ENCODE measurements at regions not wholly inside any gene's neighbourhood (a gene's known extent, or its start where the extent isn't known, plus 50 kb on each side); places are given as distances from the start of the nearest gene placed in this dataset.

GRCh38 chr14:34257505-34257904, 204.5 kb downstream of the SPTSSA start:
- Histone ChIP-seq H3K4me1 (peaks cover 0 to 18% (median 2%) of the 10 kb centered on the region in 12 donors), H3K4me3 (no peak overlapping the region), H3K27me3 (no peaks in the 10 kb centered on the region), H3K9me3 (no peaks in the 10 kb centered on the region), H3K36me3 (no peaks in the 10 kb centered on the region), H3K27ac (no peak overlapping the region)
- TF ChIP-seq POLR2A (IDR thresholded peaks at IDR 0.05): no peak
- no peak for TF ChIP-seq CTCF (IDR thresholded peaks at IDR 0.05)
- ATAC-seq (no peak), DNase-seq (no peak)
- intact Hi-C loops (cut with DNase I): no loop called here
- WGBS, 4 donors: 79 to 88% (median 83%) methylated on average over 4 of the region's 4 CpGs

DNA sequence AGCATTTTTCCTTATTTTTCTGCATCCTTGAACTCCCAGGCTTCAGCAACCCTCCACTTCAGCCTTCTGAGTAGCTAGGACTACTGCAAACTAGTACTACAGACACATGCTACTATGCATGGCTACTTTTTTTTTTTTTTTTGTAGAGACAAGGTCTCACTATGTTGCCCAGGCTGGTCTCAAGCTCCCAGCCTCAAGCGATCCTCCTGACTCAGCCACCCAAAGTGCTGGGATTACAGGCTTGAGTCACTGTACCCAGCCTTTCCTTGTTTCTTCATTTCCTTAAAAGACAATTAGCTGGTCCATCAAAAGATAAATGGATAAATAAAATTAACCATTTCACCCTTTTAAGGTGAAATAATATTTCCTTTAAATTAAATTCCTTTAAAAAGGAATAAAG, 205.8 kb downstream of the SPTSSA start:
- Histone ChIP-seq H3K4me1 (peaks cover 0 to 31% (median 12%) of the 10 kb centered on the region in 12 donors), H3K9me3 (no peaks in the 10 kb centered on the region), H3K4me3 (no peak overlapping the region), H3K27me3 (no peaks in the 10 kb centered on the region), H3K27ac (no peak overlapping the region), H3K36me3 (no peaks in the 10 kb centered on the region)
- DNase-seq (no peak), ATAC-seq (no peak)
- intact Hi-C loops (cut with DNase I): no loop called here
- TF ChIP-seq POLR2A (IDR thresholded peaks at IDR 0.05): no peak
- TF ChIP-seq CTCF (IDR thresholded peaks at IDR 0.05): no peak
- WGBS, 4 donors: 91 to 98% (median 95%) methylated on average over 1 of the region's 1 CpG

- Histone ChIP-seq H3K4me1 (peaks cover 0 to 40% (median 22%) of the 10 kb centered on the region in 12 donors), H3K27me3 (no peaks in the 10 kb centered on the region), H3K27ac (no peak overlapping the region), H3K9me3 (no peaks in the 10 kb centered on the region), H3K36me3 (no peaks in the 10 kb centered on the region), H3K4me3 (no peak overlapping the region)
- intact Hi-C loops (cut with DNase I): no loop called here
- no peak for ATAC-seq
- 66 to 87% (median 74%) methylated on average over 5 of the region's 5 CpGs for WGBS, 4 donors
- TF ChIP-seq POLR2A (IDR thresholded peaks at IDR 0.05): no peak
- no peak for TF ChIP-seq CTCF (IDR thresholded peaks at IDR 0.05)
- DNase-seq: no peak
These were observed 207.5 kb downstream of the SPTSSA start for GRCh38 chr14:34254571-34254970.

DNA sequence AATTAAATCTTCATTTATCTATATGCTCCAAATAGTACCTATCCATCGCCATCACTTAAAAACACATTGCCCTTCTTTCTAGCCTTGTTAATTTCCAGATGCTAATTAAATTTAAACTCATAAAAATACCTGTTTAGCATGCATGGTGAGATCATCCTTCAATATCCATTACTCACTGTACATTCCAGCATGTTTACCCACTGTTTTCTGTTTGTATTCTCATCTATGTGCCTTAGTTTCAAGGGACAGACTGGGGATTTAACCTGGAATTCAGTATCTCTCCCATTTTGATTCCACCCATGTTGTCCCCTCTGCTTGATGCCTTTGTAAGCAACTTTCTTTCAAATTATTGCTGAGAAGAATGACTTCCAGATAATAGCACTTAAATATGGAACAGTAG, 208.0 kb downstream of the SPTSSA start:
- H3K9me3 ChIP-seq: no peaks in the 10 kb centered on the region
- intact Hi-C loops (cut with DNase I): no loop called here

More for the DNA sequence above, 208.0 kb downstream of the SPTSSA start:
- no peaks in the 10 kb centered on the region for H3K36me3 ChIP-seq
- H3K4me3 ChIP-seq: no peak overlapping the region
- H3K27me3 ChIP-seq: no peaks in the 10 kb centered on the region
- 93 to 100% (median 99%) methylated on average over 1 of the region's 1 CpG for WGBS, 4 donors
- no peak for TF ChIP-seq CTCF (IDR thresholded peaks at IDR 0.05)
- H3K4me1 ChIP-seq: peaks cover 0 to 40% (median 22%) of the 10 kb centered on the region in 12 donors
- DNase-seq (no peak), ATAC-seq (no peak)
- H3K27ac ChIP-seq: no peak overlapping the region

Measured in heart left ventricle (tissue), 16 donors.